Natural killer cell (primary cell): ENCODE measurements at regions not wholly inside any gene's neighbourhood (a gene's known extent, or its start where the extent isn't known, plus 50 kb on each side); places are given as distances from the start of the nearest gene placed in this dataset.

Source experiments
- ATAC-seq, 3 donors: fragments of 150-1000 bp in 2 of 3; fragments of 200-7000 bp in 1 of 3; cut with Tn5 transposase; 1 replicate in 1 of 3; 2 replicates in 2 of 3; pipeline ENCODE4 v1.10.0; 2021; ENCODE audit warnings: mild to moderate bottlenecking in 2 of 3, moderate library complexity in 2 of 3
- DNase-seq, 2 donors: peaks; one replicate each; pipeline versions ENCODE4 v3.0.0 to v3.0.0-alpha.2; 2013 to 2021; ENCODE audit warnings: mixed read lengths in 1 of 2
- H3K27ac ChIP-seq: one replicate; pipeline ENCODE4 v1.5.1; 2013; ENCODE audit warnings: mild to moderate bottlenecking, low read length
- H3K27me3 ChIP-seq: one replicate; pipeline ENCODE4 v1.6.1; 2013; ENCODE audit warnings: low read length; ENCODE audit not compliant: control insufficient read depth, insufficient read depth
- H3K36me3 ChIP-seq: one replicate; pipeline ENCODE4 v1.6.1; 2013; ENCODE audit warnings: low read length; ENCODE audit not compliant: control insufficient read depth, insufficient read depth
- H3K4me1 ChIP-seq: one replicate; pipeline ENCODE4 v1.6.1; 2013; ENCODE audit warnings: low read length; ENCODE audit not compliant: control insufficient read depth, insufficient read depth
- H3K4me3 ChIP-seq: one replicate; pipeline ENCODE4 v1.5.1; 2013; ENCODE audit warnings: low read length
- H3K9me3 ChIP-seq: one replicate; pipeline ENCODE4 v1.6.1; 2013; ENCODE audit warnings: low read length; ENCODE audit not compliant: control insufficient read depth, insufficient read depth
- H3K27ac Mint-ChIP-seq, 2 donors: one replicate each; pipeline ENCODE4 v1.8.0; 2022; ENCODE audit warnings: mild to moderate bottlenecking in 2 of 2, mixed read lengths in 2 of 2, moderate library complexity in 1 of 2
- H3K27me3 Mint-ChIP-seq, 2 donors: one replicate each; pipeline ENCODE4 v1.8.0; 2022; ENCODE audit warnings: low read depth in 2 of 2, mixed read lengths in 2 of 2
- H3K36me3 Mint-ChIP-seq: one replicate; pipeline ENCODE4 v1.8.0; 2022; ENCODE audit warnings: mixed read lengths
- H3K4me1 Mint-ChIP-seq, 2 donors: one replicate each; pipeline ENCODE4 v1.8.0; 2022; ENCODE audit warnings: mixed read lengths in 2 of 2
- H3K4me3 Mint-ChIP-seq: one replicate; pipeline ENCODE4 v1.8.0; 2022; ENCODE audit warnings: mild to moderate bottlenecking, moderate library complexity, mixed read lengths
- H3K9me3 Mint-ChIP-seq, 2 donors: one replicate each; pipeline ENCODE4 v1.8.0; 2022; ENCODE audit warnings: mixed read lengths in 2 of 2
- CTCF ChIP-seq: fragments of 200-600 bp; IDR thresholded peaks from one replicate; pipeline ENCODE4 v1.8.0; 2022; ENCODE audit warnings: antibody characterized with exemption
- WGBS: methylation state at CpG from one replicate; pipeline ENCODE4 v1.1.7; 2013; ENCODE audit warnings: missing lambda C conversion rate; ENCODE audit not compliant: insufficient coverage; 5-methylcytosine and 5-hydroxymethylcytosine counted together
- intact Hi-C: fragments of 100-400 bp; cut with micrococcal nuclease; formaldehyde crosslinking; loops from one replicate; pipeline ENCODE4 v1.14.2; 2022

GRCh38 chr1:101664726-101665125 is 332.0 kb downstream of the OLFM3 start:
- no peak for DNase-seq
- H3K9me3 ChIP-seq = peaks cover 6% of the 10 kb centered on the region
- no peak for TF ChIP-seq CTCF
- no peaks in the 10 kb centered on the region for H3K27me3 ChIP-seq
- no peak overlapping the region for H3K27ac Mint-ChIP-seq
- H3K36me3 ChIP-seq = no peaks in the 10 kb centered on the region
- WGBS = 93% methylated on average over 3 of the region's 3 CpGs
- H3K4me1 ChIP-seq = no peaks in the 10 kb centered on the region
- no peak overlapping the region for H3K4me3 ChIP-seq
- no peak for ATAC-seq
- H3K9me3 Mint-ChIP-seq = peaks cover 5 to 10% of the 10 kb centered on the region in 2 donors
- no peak overlapping the region for H3K27ac ChIP-seq
- intact Hi-C loops = no loop called here
- no peak overlapping the region for H3K4me3 Mint-ChIP-seq
- no peaks in the 10 kb centered on the region for H3K36me3 Mint-ChIP-seq
- no peaks in the 10 kb centered on the region for H3K27me3 Mint-ChIP-seq
- H3K4me1 Mint-ChIP-seq = no peaks in the 10 kb centered on the region

DNA sequence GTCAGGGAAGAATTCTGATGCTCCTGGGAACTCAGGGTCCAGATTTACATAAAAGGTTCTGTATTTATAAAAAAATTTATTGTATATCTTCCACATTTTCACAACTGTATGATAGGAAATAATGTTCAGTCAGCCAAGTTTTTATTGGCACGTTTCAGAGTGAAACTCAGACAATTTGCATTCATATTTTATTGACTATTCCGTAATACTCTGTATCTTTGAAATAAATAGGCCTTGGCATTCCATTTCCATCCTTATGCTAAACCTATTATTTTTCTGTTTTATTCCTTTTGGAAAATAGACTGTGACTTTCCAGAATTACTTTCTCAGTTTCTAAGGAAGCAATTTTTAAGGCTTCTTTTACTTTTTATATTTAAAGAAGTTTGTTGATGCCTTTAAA is 329.0 kb downstream of the OLFM3 start:
- Mint-ChIP-seq H3K4me1 (no peaks in the 10 kb centered on the region), H3K27ac (no peak overlapping the region), H3K4me3 (no peak overlapping the region), H3K9me3 (peaks cover 2 to 4% of the 10 kb centered on the region in 2 donors), H3K27me3 (no peaks in the 10 kb centered on the region), H3K36me3 (no peaks in the 10 kb centered on the region)
- no peak for TF ChIP-seq CTCF
- 91% methylated on average over 2 of the region's 2 CpGs for WGBS
- ATAC-seq (no peak), DNase-seq (no peak)
- H3K27me3 ChIP-seq = no peaks in the 10 kb centered on the region
- no peaks in the 10 kb centered on the region for H3K36me3 ChIP-seq
- no peak overlapping the region for H3K27ac ChIP-seq
- no peaks in the 10 kb centered on the region for H3K4me1 ChIP-seq
- H3K9me3 ChIP-seq = no peaks in the 10 kb centered on the region
- intact Hi-C loops = no loop called here
- no peak overlapping the region for H3K4me3 ChIP-seq

- H3K4me1 ChIP-seq = no peaks in the 10 kb centered on the region
- ATAC-seq (no peak), DNase-seq (no peak)
- no peak overlapping the region for H3K4me3 Mint-ChIP-seq
- intact Hi-C loops = no loop called here
- H3K27ac ChIP-seq = no peak overlapping the region
- no peaks in the 10 kb centered on the region for H3K4me1 Mint-ChIP-seq
- H3K36me3 ChIP-seq = no peaks in the 10 kb centered on the region
- no peaks in the 10 kb centered on the region for H3K9me3 ChIP-seq
- WGBS = 89% methylated on average over 1 of the region's 2 CpGs
- H3K27ac Mint-ChIP-seq = no peak overlapping the region
- H3K27me3 Mint-ChIP-seq = no peaks in the 10 kb centered on the region
- no peaks in the 10 kb centered on the region for H3K9me3 Mint-ChIP-seq
- H3K36me3 Mint-ChIP-seq = no peaks in the 10 kb centered on the region
- H3K4me3 ChIP-seq = no peak overlapping the region
- no peaks in the 10 kb centered on the region for H3K27me3 ChIP-seq
- TF ChIP-seq CTCF = no peak
Observed at GRCh38 chr1:101683136-101683535, 313.6 kb downstream of the OLFM3 start.

DNA sequence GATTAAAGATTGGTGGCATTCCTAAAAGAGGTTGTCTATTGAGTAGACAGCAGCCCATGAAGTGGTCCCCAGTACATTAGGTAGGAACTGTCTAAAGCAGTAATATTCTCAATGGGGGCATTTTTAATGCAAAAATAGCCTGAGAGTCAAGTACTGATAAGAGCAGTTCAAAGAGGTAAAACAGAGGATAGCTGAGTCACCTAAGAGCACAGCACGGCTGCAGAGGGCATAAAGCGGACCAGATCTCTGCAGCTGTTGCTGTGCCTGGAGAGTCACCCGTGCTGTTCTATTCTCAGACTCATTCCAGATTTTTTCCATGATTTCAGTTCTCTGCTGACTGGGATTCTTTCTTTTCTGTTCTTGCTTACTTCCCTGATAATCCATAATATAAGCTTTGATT is 313.2 kb downstream of the OLFM3 start:
- no peak for TF ChIP-seq CTCF
- Mint-ChIP-seq H3K4me1 (no peaks in the 10 kb centered on the region), H3K27me3 (no peaks in the 10 kb centered on the region), H3K27ac (no peak overlapping the region), H3K36me3 (no peaks in the 10 kb centered on the region), H3K9me3 (no peaks in the 10 kb centered on the region), H3K4me3 (no peak overlapping the region)
- Histone ChIP-seq H3K9me3 (no peaks in the 10 kb centered on the region), H3K36me3 (no peaks in the 10 kb centered on the region), H3K27ac (no peak overlapping the region), H3K4me3 (no peak overlapping the region), H3K4me1 (no peaks in the 10 kb centered on the region), H3K27me3 (no peaks in the 10 kb centered on the region)
- 77% methylated on average over 3 of the region's 3 CpGs for WGBS
- no peak for ATAC-seq
- DNase-seq = no peak
- intact Hi-C loops = no loop called here
